Activated T-helper 1 cell treated with Interleukin-2 at 50 U/mL for 16 hours (primary cell): ENCODE measurements at regions not wholly inside any gene's neighbourhood (a gene's known extent, or its start where the extent isn't known, plus 50 kb on each side); places are given as distances from the start of the nearest gene placed in this dataset.

ENCODE experiments used
- DNase-seq: peaks from one replicate; pipeline ENCODE4 v3.0.0-alpha.2; 2020; ENCODE audit warnings: low read depth

GRCh38 chr5:123763201-123763600 is 251.2 kb downstream of the CSNK1G3 start:
- no peak for DNase-seq

GRCh38 chr5:123756816-123757215 is 244.8 kb downstream of the CSNK1G3 start:
- DNase-seq: no peak

GRCh38 chr5:123756318-123756665 is 244.3 kb downstream of the CSNK1G3 start:
- no peak for DNase-seq

GRCh38 chr5:123755653-123756317 is 243.8 kb downstream of the CSNK1G3 start:
- DNase-seq: no peak

- no peak for DNase-seq
Observed at GRCh38 chr5:123754908-123755307, 242.9 kb downstream of the CSNK1G3 start.

- no peak for DNase-seq
Observed at GRCh38 chr5:123753937-123754891, 242.2 kb downstream of the CSNK1G3 start.

- DNase-seq: no peak
Observed at GRCh38 chr5:123753180-123753936, 241.4 kb downstream of the CSNK1G3 start.

GRCh38 chr5:123752552-123753179 is 240.7 kb downstream of the CSNK1G3 start:
- DNase-seq: no peak

GRCh38 chr5:123751670-123752069 is 239.7 kb downstream of the CSNK1G3 start:
- no peak for DNase-seq

- no peak for DNase-seq
Observed at GRCh38 chr5:123748239-123748638, 236.3 kb downstream of the CSNK1G3 start.

GRCh38 chr5:123746683-123747360 is 234.8 kb downstream of the CSNK1G3 start:
- DNase-seq: no peak

- DNase-seq: no peak
Observed at GRCh38 chr5:123743990-123744583, 232.1 kb downstream of the CSNK1G3 start.

GRCh38 chr5:123735384-123735783 is 223.4 kb downstream of the CSNK1G3 start:
- no peak for DNase-seq

GRCh38 chr5:123732257-123732656 is 220.3 kb downstream of the CSNK1G3 start:
- DNase-seq: no peak

- no peak for DNase-seq
Observed at GRCh38 chr5:123722451-123722850, 210.5 kb downstream of the CSNK1G3 start.

- DNase-seq: no peak
Observed at GRCh38 chr5:123721675-123722276, 209.8 kb downstream of the CSNK1G3 start.

- no peak for DNase-seq
Observed at GRCh38 chr5:123720955-123721354, 209.0 kb downstream of the CSNK1G3 start.

GRCh38 chr5:123720339-123720738 is 208.4 kb downstream of the CSNK1G3 start:
- no peak for DNase-seq

- DNase-seq: no peak
Observed at GRCh38 chr5:123719004-123719403, 207.0 kb downstream of the CSNK1G3 start.

GRCh38 chr5:123718238-123718637 is 206.3 kb downstream of the CSNK1G3 start:
- DNase-seq: no peak

- no peak for DNase-seq
Observed at GRCh38 chr5:123717139-123717538, 205.2 kb downstream of the CSNK1G3 start.
